ENCODE measurements at regions not wholly inside any gene's neighbourhood (a gene's known extent, or its start where the extent isn't known, plus 50 kb on each side); places are given as distances from the start of the nearest gene placed in this dataset.

GRCh38 chr6:139888681-139889122, 514.3 kb upstream of the CITED2 start:
- H3K9me3 ChIP-seq (ENCODE audit: control insufficient read depth, low read length) = no peaks in the 10 kb centered on the region
- H3K4me3 ChIP-seq (ENCODE audit: low read length) = peak overlapping the region; percentile 64
- peak; percentile 87 for DNase-seq
- no peaks in the 10 kb centered on the region for H3K36me3 ChIP-seq (ENCODE audit: control insufficient read depth, insufficient read depth, low read length)
- Mint-ChIP-seq H3K9me3 (no peaks in the 10 kb centered on the region), H3K27ac (peak overlapping the region; percentile 98), H3K27me3 (ENCODE audit: insufficient read depth) (no peaks in the 10 kb centered on the region), H3K36me3 (ENCODE audit: low read depth) (no peaks in the 10 kb centered on the region), H3K4me3 (peak overlapping the region; percentile 40), H3K4me1 (peaks cover 53% of the 10 kb centered on the region)
- H3K27ac ChIP-seq (ENCODE audit: low read depth, low read length) = peak overlapping the region; percentile 93
- peaks cover 21% of the 10 kb centered on the region for H3K4me1 ChIP-seq (ENCODE audit: control insufficient read depth, insufficient read depth, low read length)
- no peak for TF ChIP-seq CTCF (conservative IDR thresholded peaks at IDR 0.05)
- H3K9ac ChIP-seq (ENCODE audit: extremely low read depth, low read length, poor library complexity, severe bottlenecking) = peak overlapping the region; percentile 32
- 0 to 1% methylated on average over 1 to 3 of the region's 3 CpGs for WGBS, 2 experiments (ENCODE audit: insufficient coverage in 1 of 2, insufficient read length in 1 of 2)
- no peaks in the 10 kb centered on the region for H3K27me3 ChIP-seq (ENCODE audit: control insufficient read depth, insufficient read depth, low read length, poor library complexity, severe bottlenecking)

DNA sequence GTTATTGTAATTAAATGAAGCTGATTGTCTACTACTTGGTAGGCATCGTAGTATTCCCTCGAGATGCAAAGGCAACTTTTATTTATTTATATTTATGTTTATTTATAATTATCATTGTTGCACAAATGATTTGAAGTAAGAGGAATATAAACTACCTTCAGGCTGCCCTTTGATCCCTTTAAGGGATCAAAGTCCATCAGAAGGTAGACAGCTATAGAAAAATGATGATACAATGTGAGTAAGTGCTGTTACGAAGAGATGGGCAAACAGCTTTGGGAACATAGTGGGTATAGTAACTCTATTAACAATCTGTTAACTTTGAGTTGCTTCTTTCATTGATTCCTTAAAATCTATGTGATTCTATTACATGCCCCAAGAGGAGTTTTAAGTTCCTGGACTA, 512.8 kb upstream of the CITED2 start:
- no peak for DNase-seq
- no peak overlapping the region for H3K9ac ChIP-seq (ENCODE audit: extremely low read depth, low read length, poor library complexity, severe bottlenecking)
- Mint-ChIP-seq H3K36me3 (ENCODE audit: low read depth) (no peaks in the 10 kb centered on the region), H3K27me3 (ENCODE audit: insufficient read depth) (no peaks in the 10 kb centered on the region), H3K9me3 (no peaks in the 10 kb centered on the region), H3K4me1 (peaks cover 67% of the 10 kb centered on the region), H3K4me3 (no peak overlapping the region), H3K27ac (peak overlapping the region; percentile 98)
- H3K27ac ChIP-seq (ENCODE audit: low read depth, low read length) = no peak overlapping the region
- no peaks in the 10 kb centered on the region for H3K27me3 ChIP-seq (ENCODE audit: control insufficient read depth, insufficient read depth, low read length, poor library complexity, severe bottlenecking)
- WGBS, 2 experiments (ENCODE audit: insufficient coverage in 1 of 2, insufficient read length in 1 of 2) = 100% methylated on average over 1 of the region's 3 CpGs; no CpG with 5 or more reads in 1 of the 2 experiments
- no peak for TF ChIP-seq CTCF (conservative IDR thresholded peaks at IDR 0.05)
- peaks cover 35% of the 10 kb centered on the region for H3K4me1 ChIP-seq (ENCODE audit: control insufficient read depth, insufficient read depth, low read length)
- peak overlapping the region; percentile 64 for H3K4me3 ChIP-seq (ENCODE audit: low read length)
- H3K36me3 ChIP-seq (ENCODE audit: control insufficient read depth, insufficient read depth, low read length) = no peaks in the 10 kb centered on the region
- no peaks in the 10 kb centered on the region for H3K9me3 ChIP-seq (ENCODE audit: control insufficient read depth, low read length)

- H3K4me3 ChIP-seq (ENCODE audit: low read length) = no peak overlapping the region
- no peak overlapping the region for H3K27ac ChIP-seq (ENCODE audit: low read depth, low read length)
- H3K9me3 Mint-ChIP-seq = no peaks in the 10 kb centered on the region
- peaks cover 75% of the 10 kb centered on the region for H3K4me1 Mint-ChIP-seq
- H3K27me3 ChIP-seq (ENCODE audit: control insufficient read depth, insufficient read depth, low read length, poor library complexity, severe bottlenecking) = no peaks in the 10 kb centered on the region
- WGBS, 2 experiments (ENCODE audit: insufficient coverage in 1 of 2, insufficient read length in 1 of 2) = 83 to 90% methylated on average over 4 to 6 of the region's 6 CpGs
- no peaks in the 10 kb centered on the region for H3K27me3 Mint-ChIP-seq (ENCODE audit: insufficient read depth)
- no peak for TF ChIP-seq CTCF (conservative IDR thresholded peaks at IDR 0.05)
- H3K9me3 ChIP-seq (ENCODE audit: control insufficient read depth, low read length) = no peaks in the 10 kb centered on the region
- peaks cover 38% of the 10 kb centered on the region for H3K4me1 ChIP-seq (ENCODE audit: control insufficient read depth, insufficient read depth, low read length)
- DNase-seq = no peak
- H3K36me3 ChIP-seq (ENCODE audit: control insufficient read depth, insufficient read depth, low read length) = no peaks in the 10 kb centered on the region
- H3K36me3 Mint-ChIP-seq (ENCODE audit: low read depth) = no peaks in the 10 kb centered on the region
- H3K27ac Mint-ChIP-seq = peak overlapping the region; percentile 56
- H3K4me3 Mint-ChIP-seq = no peak overlapping the region
- H3K9ac ChIP-seq (ENCODE audit: extremely low read depth, low read length, poor library complexity, severe bottlenecking) = no peak overlapping the region
These were observed 511.9 kb upstream of the CITED2 start for GRCh38 chr6:139886396-139886795.

Data from endodermal cell (in vitro differentiated cells).